Spleen (tissue), 7 donors: ENCODE measurements at regions not wholly inside any gene's neighbourhood (a gene's known extent, or its start where the extent isn't known, plus 50 kb on each side); places are given as distances from the start of the nearest gene placed in this dataset.

Experiments
- POLR2A ChIP-seq, 3 donors: fragments of 450-650 bp; IDR thresholded peaks; one replicate each; pipeline ENCODE4 v1.5.1; 2017; ENCODE audit warnings: antibody characterized with exemption in 3 of 3, mild to moderate bottlenecking in 1 of 3
- TF ChIP-seq, protein P1 (sequence below), 11 experiments: fragments of 200-600 bp in 7 of 11; fragments of 450-650 bp in 4 of 11; sonication (generic) in 4 of 11; IDR thresholded peaks in 8 of 11; conservative IDR thresholded peaks in 3 of 11; 1 replicate in 7 of 11; 2 replicates in 4 of 11; pipeline versions ENCODE4 v1.4.0 to v1.8.0; 2016 to 2021; ENCODE audit warnings: antibody characterized with exemption in 11 of 11, inconsistent platforms in 4 of 11, mild to moderate bottlenecking in 1 of 11
- donor health status: DM: no; HTN: no; CAD: no; lungs with moderate emphysema.
- donor health status: DM: no; HTN: no; CAD: no.
- donor health status: DM: no; HTN: no; CAD: no.

GRCh38 chr1:83775977-83776603, 222.8 kb downstream of the TTLL7 start:
- no peak for TF ChIP-seq POLR2A (IDR thresholded peaks at IDR 0.05)
- TF ChIP-seq, protein P1, sequence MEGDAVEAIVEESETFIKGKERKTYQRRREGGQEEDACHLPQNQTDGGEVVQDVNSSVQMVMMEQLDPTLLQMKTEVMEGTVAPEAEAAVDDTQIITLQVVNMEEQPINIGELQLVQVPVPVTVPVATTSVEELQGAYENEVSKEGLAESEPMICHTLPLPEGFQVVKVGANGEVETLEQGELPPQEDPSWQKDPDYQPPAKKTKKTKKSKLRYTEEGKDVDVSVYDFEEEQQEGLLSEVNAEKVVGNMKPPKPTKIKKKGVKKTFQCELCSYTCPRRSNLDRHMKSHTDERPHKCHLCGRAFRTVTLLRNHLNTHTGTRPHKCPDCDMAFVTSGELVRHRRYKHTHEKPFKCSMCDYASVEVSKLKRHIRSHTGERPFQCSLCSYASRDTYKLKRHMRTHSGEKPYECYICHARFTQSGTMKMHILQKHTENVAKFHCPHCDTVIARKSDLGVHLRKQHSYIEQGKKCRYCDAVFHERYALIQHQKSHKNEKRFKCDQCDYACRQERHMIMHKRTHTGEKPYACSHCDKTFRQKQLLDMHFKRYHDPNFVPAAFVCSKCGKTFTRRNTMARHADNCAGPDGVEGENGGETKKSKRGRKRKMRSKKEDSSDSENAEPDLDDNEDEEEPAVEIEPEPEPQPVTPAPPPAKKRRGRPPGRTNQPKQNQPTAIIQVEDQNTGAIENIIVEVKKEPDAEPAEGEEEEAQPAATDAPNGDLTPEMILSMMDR (IDR thresholded peaks at IDR 0.05 in 8 of 11, conservative IDR thresholded peaks at IDR 0.05 in 3 of 11): no peak
